WTC11 (cell line): ENCODE measurements at regions not wholly inside any gene's neighbourhood (a gene's known extent, or its start where the extent isn't known, plus 50 kb on each side); places are given as distances from the start of the nearest gene placed in this dataset.

Experiments
- ATAC-seq: fragments of 200-7000 bp; cut with Tn5 transposase; 2 replicates; pipeline ENCODE4 v1.10.0; 2021; ENCODE audit warnings: mild to moderate bottlenecking, moderate library complexity
- CTCF ChIA-PET: fragments of 300-600 bp; sonication (Branson Sonifier 250); formaldehyde crosslinking; loops from one replicate; lab custom pipeline; 2021; ENCODE audit warnings: antibody characterized with exemption; lab: Charles Lee
- POLR2A ChIA-PET: fragments of 350-600 bp; sonication (Branson Sonifier 250); formaldehyde crosslinking; loops from one replicate; lab custom pipeline; 2021; ENCODE audit warnings: antibody characterized with exemption; lab: Charles Lee
- DNase-seq: peaks from one replicate; pipeline ENCODE4 v3.0.0; 2021; ENCODE audit warnings: low spot score
- H3K27ac Mint-ChIP-seq: 2 replicates; pipeline ENCODE4 v1.8.0; 2021; ENCODE audit warnings: mixed read lengths
- H3K27me3 Mint-ChIP-seq: 2 replicates; pipeline ENCODE4 v1.8.0; 2021; ENCODE audit warnings: low read depth, mild to moderate bottlenecking, moderate library complexity, mixed read lengths
- H3K36me3 Mint-ChIP-seq: 2 replicates; pipeline ENCODE4 v1.8.0; 2021; ENCODE audit warnings: mixed read lengths
- H3K4me1 Mint-ChIP-seq: 2 replicates; pipeline ENCODE4 v1.8.0; 2022; ENCODE audit warnings: mixed read lengths
- H3K4me3 Mint-ChIP-seq: 2 replicates; pipeline ENCODE4 v1.8.0; 2021; ENCODE audit warnings: mild to moderate bottlenecking, moderate library complexity, mixed read lengths
- H3K9me3 Mint-ChIP-seq: 2 replicates; pipeline ENCODE4 v1.8.0; 2021; ENCODE audit warnings: mixed read lengths
- AFF4 ChIP-seq: sonication (generic); formaldehyde crosslinking; IDR thresholded peaks from 2 replicates; pipeline ENCODE4 v1.8.1; 2023; ENCODE audit warnings: mild to moderate bottlenecking, missing genetic modification reagents, borderline replicate concordance
- AR ChIP-seq: fragments of 250-450 bp; sonication (Bioruptor Pico); IDR thresholded peaks from 2 replicates; pipeline ENCODE4 v1.9.0; 2021; ENCODE audit warnings: mild to moderate bottlenecking
- ATF6 ChIP-seq: sonication (generic); formaldehyde crosslinking; IDR thresholded peaks from 2 replicates; pipeline ENCODE4 v1.8.1; 2023; ENCODE audit warnings: mild to moderate bottlenecking, missing genetic modification reagents
- E2F1 ChIP-seq: sonication (generic); formaldehyde crosslinking; IDR thresholded peaks from 2 replicates; pipeline ENCODE4 v1.8.0; 2022; ENCODE audit warnings: mild to moderate bottlenecking, missing genetic modification reagents
- JAZF1 ChIP-seq: fragments of 250-450 bp; sonication (Bioruptor Pico); IDR thresholded peaks from 2 replicates; pipeline ENCODE4 v1.9.0; 2021; ENCODE audit warnings: moderate library complexity, mild to moderate bottlenecking, inconsistent platforms
- MAX ChIP-seq: sonication (generic); formaldehyde crosslinking; IDR thresholded peaks from 2 replicates; pipeline ENCODE4 v1.8.0; 2022; ENCODE audit warnings: mild to moderate bottlenecking, missing genetic modification reagents
- MYBL2 ChIP-seq: sonication (generic); formaldehyde crosslinking; IDR thresholded peaks from 2 replicates; pipeline ENCODE4 v1.8.1; 2023; ENCODE audit warnings: mild to moderate bottlenecking, moderate library complexity, missing genetic modification reagents
- NFATC4 ChIP-seq: fragments of 250-450 bp; sonication (Bioruptor Pico); IDR thresholded peaks from 2 replicates; pipeline ENCODE4 v1.9.0; 2021; ENCODE audit warnings: mild to moderate bottlenecking
- NR2C2 ChIP-seq: sonication (generic); formaldehyde crosslinking; IDR thresholded peaks from 2 replicates; pipeline ENCODE4 v1.8.0; 2022; ENCODE audit warnings: mild to moderate bottlenecking, missing genetic modification reagents
- SOX15 ChIP-seq: fragments of 250-450 bp; sonication (Bioruptor Pico); IDR thresholded peaks from 2 replicates; pipeline ENCODE4 v1.9.0; 2021; ENCODE audit warnings: mild to moderate bottlenecking
- USF1 ChIP-seq: sonication (generic); formaldehyde crosslinking; IDR thresholded peaks from 2 replicates; pipeline ENCODE4 v1.8.0; 2022; ENCODE audit warnings: mild to moderate bottlenecking, missing genetic modification reagents
- ZNF138 ChIP-seq: sonication (generic); formaldehyde crosslinking; conservative IDR thresholded peaks from 2 replicates; pipeline ENCODE4 v1.8.1; 2022; ENCODE audit warnings: mild to moderate bottlenecking, moderate library complexity, missing genetic modification reagents
- ZNF263 ChIP-seq: sonication (generic); formaldehyde crosslinking; IDR thresholded peaks from 2 replicates; pipeline ENCODE4 v1.8.1; 2022; ENCODE audit warnings: low read depth, mild to moderate bottlenecking, moderate library complexity, missing genetic modification reagents
- ZNF416 ChIP-seq: fragments of 250-450 bp; sonication (Bioruptor Pico); IDR thresholded peaks from 2 replicates; pipeline ENCODE4 v1.9.0; 2021; ENCODE audit warnings: mild to moderate bottlenecking, inconsistent platforms
- ZNF423 ChIP-seq: fragments of 250-450 bp; sonication (Bioruptor Pico); IDR thresholded peaks from 2 replicates; pipeline ENCODE4 v2.1.2; 2022; ENCODE audit warnings: mild to moderate bottlenecking, moderate library complexity

GRCh38 chr4:29046781-29047180 is 1673.4 kb upstream of the PCDH7 start (continued):
- TF ChIP-seq ZNF423 (CRISPR knock-in tag) = no peak
- TF ChIP-seq MYBL2 = no peak
- no peak for TF ChIP-seq NFATC4 (CRISPR knock-in tag)
- TF ChIP-seq USF1 (CRISPR knock-in tag) = no peak
- TF ChIP-seq NR2C2 = no peak
- TF ChIP-seq ZNF138 (CRISPR knock-in tag) = no peak

GRCh38 chr4:29047341-29048041 is 1672.7 kb upstream of the PCDH7 start:
- ChIA-PET CTCF (no interaction called here), POLR2A (no interaction called here)
- H3K4me1 Mint-ChIP-seq = peaks cover 29% of the 10 kb centered on the region
- peaks cover 6% of the 10 kb centered on the region for H3K36me3 Mint-ChIP-seq
- no peak overlapping the region for H3K4me3 Mint-ChIP-seq
- no peak overlapping the region for H3K27ac Mint-ChIP-seq
- peaks cover 9% of the 10 kb centered on the region for H3K9me3 Mint-ChIP-seq
- TF ChIP-seq MAX (CRISPR knock-in tag) = no peak
- no peak for TF ChIP-seq SOX15 (CRISPR knock-in tag)
- no peak for TF ChIP-seq JAZF1
- no peak for TF ChIP-seq AFF4 (CRISPR knock-in tag)
- no peak for TF ChIP-seq ATF6 (CRISPR knock-in tag)
- no peak for TF ChIP-seq AR
- no peak for TF ChIP-seq ZNF416 (CRISPR knock-in tag)
- TF ChIP-seq E2F1 (CRISPR knock-in tag) = no peak
- TF ChIP-seq ZNF263 (CRISPR knock-in tag) = no peak
- TF ChIP-seq ZNF138 (CRISPR knock-in tag) = no peak
- H3K27me3 Mint-ChIP-seq = no peaks in the 10 kb centered on the region
- DNase-seq = no peak
- no peak for ATAC-seq
